H1 (cell line): ENCODE measurements at regions not wholly inside any gene's neighbourhood (a gene's known extent, or its start where the extent isn't known, plus 50 kb on each side); places are given as distances from the start of the nearest gene placed in this dataset.

Source experiments
- TF ChIP-seq, protein P1 (sequence below): fragments of 300-600 bp; sonication (generic); IDR thresholded peaks from 2 replicates; pipeline ENCODE4 v1.7.1; 2012; ENCODE audit warnings: low read length, moderate library complexity, mild to moderate bottlenecking, inconsistent platforms; ENCODE audit not compliant: insufficient replicate concordance

DNA sequence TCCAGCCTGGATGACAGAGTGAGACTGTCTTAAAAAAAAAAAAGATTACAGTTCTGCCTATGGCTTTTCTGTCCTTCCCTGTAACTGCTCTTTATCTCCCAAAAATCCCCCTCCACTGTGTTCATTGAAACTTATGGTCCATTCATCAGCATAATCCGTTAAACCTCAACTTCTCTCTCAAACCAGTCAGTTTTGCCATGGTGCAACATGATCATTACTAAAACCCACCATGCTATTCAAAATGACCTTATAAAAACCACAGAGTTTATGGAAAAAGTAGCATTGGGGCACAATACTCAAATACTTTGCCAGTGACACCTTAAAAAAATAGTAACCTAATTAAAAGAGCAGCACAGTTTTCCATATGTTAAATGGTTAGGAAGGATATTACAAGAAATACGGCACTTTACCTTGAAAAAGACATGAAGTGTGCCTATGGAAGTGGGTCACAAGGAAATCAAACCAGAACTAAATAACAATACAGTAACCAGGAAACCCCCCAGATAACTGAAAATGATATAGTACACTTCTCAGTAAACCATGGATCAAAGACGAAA, 74.0 kb upstream of the ST8SIA6 start (continued):
- TF ChIP-seq, protein P1, sequence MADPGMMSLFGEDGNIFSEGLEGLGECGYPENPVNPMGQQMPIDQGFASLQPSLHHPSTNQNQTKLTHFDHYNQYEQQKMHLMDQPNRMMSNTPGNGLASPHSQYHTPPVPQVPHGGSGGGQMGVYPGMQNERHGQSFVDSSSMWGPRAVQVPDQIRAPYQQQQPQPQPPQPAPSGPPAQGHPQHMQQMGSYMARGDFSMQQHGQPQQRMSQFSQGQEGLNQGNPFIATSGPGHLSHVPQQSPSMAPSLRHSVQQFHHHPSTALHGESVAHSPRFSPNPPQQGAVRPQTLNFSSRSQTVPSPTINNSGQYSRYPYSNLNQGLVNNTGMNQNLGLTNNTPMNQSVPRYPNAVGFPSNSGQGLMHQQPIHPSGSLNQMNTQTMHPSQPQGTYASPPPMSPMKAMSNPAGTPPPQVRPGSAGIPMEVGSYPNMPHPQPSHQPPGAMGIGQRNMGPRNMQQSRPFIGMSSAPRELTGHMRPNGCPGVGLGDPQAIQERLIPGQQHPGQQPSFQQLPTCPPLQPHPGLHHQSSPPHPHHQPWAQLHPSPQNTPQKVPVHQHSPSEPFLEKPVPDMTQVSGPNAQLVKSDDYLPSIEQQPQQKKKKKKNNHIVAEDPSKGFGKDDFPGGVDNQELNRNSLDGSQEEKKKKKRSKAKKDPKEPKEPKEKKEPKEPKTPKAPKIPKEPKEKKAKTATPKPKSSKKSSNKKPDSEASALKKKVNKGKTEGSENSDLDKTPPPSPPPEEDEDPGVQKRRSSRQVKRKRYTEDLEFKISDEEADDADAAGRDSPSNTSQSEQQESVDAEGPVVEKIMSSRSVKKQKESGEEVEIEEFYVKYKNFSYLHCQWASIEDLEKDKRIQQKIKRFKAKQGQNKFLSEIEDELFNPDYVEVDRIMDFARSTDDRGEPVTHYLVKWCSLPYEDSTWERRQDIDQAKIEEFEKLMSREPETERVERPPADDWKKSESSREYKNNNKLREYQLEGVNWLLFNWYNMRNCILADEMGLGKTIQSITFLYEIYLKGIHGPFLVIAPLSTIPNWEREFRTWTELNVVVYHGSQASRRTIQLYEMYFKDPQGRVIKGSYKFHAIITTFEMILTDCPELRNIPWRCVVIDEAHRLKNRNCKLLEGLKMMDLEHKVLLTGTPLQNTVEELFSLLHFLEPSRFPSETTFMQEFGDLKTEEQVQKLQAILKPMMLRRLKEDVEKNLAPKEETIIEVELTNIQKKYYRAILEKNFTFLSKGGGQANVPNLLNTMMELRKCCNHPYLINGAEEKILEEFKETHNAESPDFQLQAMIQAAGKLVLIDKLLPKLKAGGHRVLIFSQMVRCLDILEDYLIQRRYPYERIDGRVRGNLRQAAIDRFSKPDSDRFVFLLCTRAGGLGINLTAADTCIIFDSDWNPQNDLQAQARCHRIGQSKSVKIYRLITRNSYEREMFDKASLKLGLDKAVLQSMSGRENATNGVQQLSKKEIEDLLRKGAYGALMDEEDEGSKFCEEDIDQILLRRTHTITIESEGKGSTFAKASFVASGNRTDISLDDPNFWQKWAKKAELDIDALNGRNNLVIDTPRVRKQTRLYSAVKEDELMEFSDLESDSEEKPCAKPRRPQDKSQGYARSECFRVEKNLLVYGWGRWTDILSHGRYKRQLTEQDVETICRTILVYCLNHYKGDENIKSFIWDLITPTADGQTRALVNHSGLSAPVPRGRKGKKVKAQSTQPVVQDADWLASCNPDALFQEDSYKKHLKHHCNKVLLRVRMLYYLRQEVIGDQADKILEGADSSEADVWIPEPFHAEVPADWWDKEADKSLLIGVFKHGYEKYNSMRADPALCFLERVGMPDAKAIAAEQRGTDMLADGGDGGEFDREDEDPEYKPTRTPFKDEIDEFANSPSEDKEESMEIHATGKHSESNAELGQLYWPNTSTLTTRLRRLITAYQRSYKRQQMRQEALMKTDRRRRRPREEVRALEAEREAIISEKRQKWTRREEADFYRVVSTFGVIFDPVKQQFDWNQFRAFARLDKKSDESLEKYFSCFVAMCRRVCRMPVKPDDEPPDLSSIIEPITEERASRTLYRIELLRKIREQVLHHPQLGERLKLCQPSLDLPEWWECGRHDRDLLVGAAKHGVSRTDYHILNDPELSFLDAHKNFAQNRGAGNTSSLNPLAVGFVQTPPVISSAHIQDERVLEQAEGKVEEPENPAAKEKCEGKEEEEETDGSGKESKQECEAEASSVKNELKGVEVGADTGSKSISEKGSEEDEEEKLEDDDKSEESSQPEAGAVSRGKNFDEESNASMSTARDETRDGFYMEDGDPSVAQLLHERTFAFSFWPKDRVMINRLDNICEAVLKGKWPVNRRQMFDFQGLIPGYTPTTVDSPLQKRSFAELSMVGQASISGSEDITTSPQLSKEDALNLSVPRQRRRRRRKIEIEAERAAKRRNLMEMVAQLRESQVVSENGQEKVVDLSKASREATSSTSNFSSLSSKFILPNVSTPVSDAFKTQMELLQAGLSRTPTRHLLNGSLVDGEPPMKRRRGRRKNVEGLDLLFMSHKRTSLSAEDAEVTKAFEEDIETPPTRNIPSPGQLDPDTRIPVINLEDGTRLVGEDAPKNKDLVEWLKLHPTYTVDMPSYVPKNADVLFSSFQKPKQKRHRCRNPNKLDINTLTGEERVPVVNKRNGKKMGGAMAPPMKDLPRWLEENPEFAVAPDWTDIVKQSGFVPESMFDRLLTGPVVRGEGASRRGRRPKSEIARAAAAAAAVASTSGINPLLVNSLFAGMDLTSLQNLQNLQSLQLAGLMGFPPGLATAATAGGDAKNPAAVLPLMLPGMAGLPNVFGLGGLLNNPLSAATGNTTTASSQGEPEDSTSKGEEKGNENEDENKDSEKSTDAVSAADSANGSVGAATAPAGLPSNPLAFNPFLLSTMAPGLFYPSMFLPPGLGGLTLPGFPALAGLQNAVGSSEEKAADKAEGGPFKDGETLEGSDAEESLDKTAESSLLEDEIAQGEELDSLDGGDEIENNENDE, result peak; percentile 95
